Astrocyte of the spinal cord (primary cell): ENCODE measurements at regions not wholly inside any gene's neighbourhood (a gene's known extent, or its start where the extent isn't known, plus 50 kb on each side); places are given as distances from the start of the nearest gene placed in this dataset.
"Not testable (repeated sequence)": the region's sequence is repeated elsewhere in the genome, so short reads cannot be mapped to it uniquely, and the experiment has no call there.

ENCODE experiments used
- DNase-seq: peaks from one replicate; pipeline ENCODE4 v3.0.0; 2011; ENCODE audit warnings: low read depth, low spot score
- H3K4me3 ChIP-seq: 2 replicates; pipeline ENCODE4 v1.5.1; 2011; ENCODE audit warnings: low read depth, mild to moderate bottlenecking, low read length, moderate library complexity
- CTCF ChIP-seq: IDR thresholded peaks from 2 replicates; pipeline ENCODE4 v1.5.1; 2012; ENCODE audit warnings: low read depth, mild to moderate bottlenecking, low read length, inconsistent platforms
- in situ Hi-C: cut with HindIII; loops from 2 replicates; pipeline ENCODE4 v1.10.0; 2017; ENCODE audit warnings: low sequenced_read_pairs

DNA sequence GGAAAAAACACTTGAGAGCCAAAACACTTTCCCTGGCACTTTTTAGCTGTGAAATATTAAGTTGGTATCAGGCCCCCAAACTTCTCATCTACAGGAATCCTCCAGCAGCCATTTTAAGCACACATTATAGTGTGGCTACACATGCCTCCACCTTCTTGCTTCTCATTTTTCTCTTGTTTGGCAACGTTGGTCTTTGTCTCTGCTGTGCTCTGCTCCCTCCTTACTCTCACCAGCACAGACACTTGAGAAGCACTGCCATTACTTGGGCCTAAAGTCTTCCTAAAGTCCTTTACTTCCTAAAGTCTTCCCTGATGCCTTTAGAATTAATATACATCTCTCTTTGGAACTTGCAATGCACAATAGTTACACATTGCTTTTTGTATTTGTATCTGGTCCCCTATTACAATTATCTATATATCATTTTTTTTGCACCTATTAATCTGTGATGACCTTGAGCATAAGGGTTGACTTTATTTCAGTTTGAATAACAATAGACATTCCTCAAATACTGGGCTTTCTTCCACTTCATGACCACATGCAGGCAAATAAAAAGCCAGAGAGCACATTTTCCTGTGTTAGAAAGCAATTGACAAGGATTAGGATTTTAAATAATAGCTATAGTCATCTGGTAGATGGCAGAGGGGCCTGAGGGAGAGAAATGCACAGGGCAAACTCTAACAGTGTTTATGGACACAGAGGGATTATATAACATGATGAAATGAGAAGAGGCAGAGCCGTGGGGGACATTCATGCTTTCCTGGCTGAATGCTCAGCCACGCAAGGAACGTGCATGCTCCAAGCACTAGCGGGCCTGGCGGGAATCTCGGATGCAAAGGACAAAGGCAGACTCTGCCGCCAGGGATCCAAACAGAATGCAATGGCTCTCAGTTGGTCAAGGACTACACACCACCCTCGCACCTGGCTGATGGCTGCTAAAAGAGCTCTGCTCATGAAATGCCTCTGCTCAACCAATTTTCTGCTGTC is 99.3 kb downstream of the CDC14C start:
- in situ Hi-C loops, result no loop called here
- no peak overlapping the region for H3K4me3 ChIP-seq
- no peak for DNase-seq
- no peak for TF ChIP-seq CTCF

DNA sequence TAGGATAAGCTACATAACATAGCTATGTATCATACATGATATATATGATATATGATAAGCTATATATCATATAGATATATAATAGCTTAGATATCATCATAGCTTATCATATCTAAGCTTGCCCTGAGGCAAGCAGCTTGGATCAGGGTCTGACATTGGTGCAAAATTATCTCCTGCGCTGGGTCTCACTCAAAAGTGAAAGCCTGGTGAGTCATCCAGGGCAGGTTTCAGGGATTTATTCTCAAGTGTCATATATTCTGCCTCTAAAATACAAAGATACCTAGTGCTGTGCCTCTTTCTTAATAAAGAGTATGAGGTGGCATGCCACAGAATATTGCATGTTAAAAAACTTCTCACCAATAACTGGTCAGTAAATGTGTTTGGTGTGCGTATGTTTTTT is 105.9 kb downstream of the CDC14C start:
- DNase-seq, result no peak
- in situ Hi-C loops, result no loop called here
- no peak for TF ChIP-seq CTCF
- no peak overlapping the region for H3K4me3 ChIP-seq

GRCh38 chr7:49033140-49033539 is 108.8 kb downstream of the CDC14C start:
- H3K4me3 ChIP-seq, DNase-seq, in situ Hi-C loops: not testable (repeated sequence)

GRCh38 chr7:49037346-49038210 is 113.2 kb downstream of the CDC14C start:
- in situ Hi-C loops, result no loop called here
- DNase-seq, result no peak
- no peak overlapping the region for H3K4me3 ChIP-seq
- no peak for TF ChIP-seq CTCF

DNA sequence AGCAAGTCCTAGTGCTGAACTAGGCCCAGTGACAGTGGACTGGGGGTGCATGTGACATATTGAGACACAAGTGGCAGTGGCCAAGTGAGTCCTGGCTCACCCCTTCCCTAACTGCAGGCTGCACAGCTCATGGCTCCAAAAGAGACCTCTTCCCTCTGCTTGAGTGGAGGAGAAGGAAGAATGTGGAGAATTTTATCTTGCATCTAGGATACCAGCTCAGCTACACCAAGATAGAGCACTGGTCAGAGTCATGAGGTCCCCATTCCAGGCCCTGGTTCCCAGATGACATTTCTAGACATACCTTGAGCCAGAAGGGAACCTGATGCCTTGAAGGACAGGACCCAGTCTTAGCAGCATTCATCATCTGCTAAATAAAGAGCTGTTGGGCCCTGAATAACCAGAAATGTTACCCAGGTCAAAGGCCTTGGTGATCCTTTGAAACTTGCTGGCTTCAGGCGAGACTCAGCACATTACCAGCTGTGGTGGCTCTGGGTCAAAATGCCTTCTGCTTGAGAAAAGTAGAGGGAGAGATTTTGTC is 114.5 kb downstream of the CDC14C start:
- in situ Hi-C loops, result no loop called here
- TF ChIP-seq CTCF, result no peak
- H3K4me3 ChIP-seq, result no peak overlapping the region
- no peak for DNase-seq

DNA sequence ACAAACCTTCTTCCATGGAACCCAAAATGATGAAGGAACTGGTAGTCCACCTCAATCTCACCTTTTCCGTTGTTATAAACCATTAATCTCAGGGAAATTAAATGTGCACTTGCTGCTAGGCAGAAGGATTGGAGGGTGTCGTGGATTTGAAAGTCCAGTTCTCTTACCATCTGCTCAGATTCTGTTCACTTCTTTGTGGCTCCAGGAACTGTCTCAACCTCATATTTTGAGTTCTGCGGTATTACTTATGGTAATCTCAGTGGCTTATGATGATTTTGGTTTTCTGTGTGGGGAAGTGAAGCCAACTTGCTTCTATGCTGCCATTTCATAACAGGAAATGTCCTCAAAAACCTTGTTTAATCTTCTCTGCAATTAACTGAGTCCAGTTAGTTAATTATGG is 136.4 kb downstream of the CDC14C start:
- DNase-seq, result no peak
- no peak for TF ChIP-seq CTCF
- no peak overlapping the region for H3K4me3 ChIP-seq
- in situ Hi-C loops, result no loop called here
